DOHH2 (cell line): ENCODE measurements at regions not wholly inside any gene's neighbourhood (a gene's known extent, or its start where the extent isn't known, plus 50 kb on each side); places are given as distances from the start of the nearest gene placed in this dataset.

Experiments
- H3F3A ChIP-seq: fragments of 200-600 bp; sonication (generic), shearing (Covaris generic); 2 replicates; pipeline ENCODE4 v1.6.0; 2016; ENCODE audit warnings: antibody characterized with exemption, mild to moderate bottlenecking; ENCODE audit not compliant: control insufficient read depth, insufficient read depth
- H3K27ac ChIP-seq: fragments of 200-600 bp; sonication (generic); 2 replicates; pipeline ENCODE4 v1.5.1; 2014; ENCODE audit warnings: low read depth, mild to moderate bottlenecking, low read length, moderate library complexity
- H3K27me3 ChIP-seq: fragments of 200-600 bp; sonication (generic); 2 replicates; pipeline ENCODE4 v1.6.1; 2014; ENCODE audit warnings: mild to moderate bottlenecking, low read length, mixed read lengths; ENCODE audit not compliant: control insufficient read depth
- H3K36me3 ChIP-seq: fragments of 200-600 bp; sonication (generic); 2 replicates; pipeline ENCODE4 v1.6.1; 2014; ENCODE audit warnings: mild to moderate bottlenecking, low read length, moderate library complexity, mixed read lengths; ENCODE audit not compliant: control insufficient read depth
- H3K4me1 ChIP-seq: fragments of 200-600 bp; sonication (generic); 2 replicates; pipeline ENCODE4 v1.6.1; 2014; ENCODE audit warnings: mild to moderate bottlenecking, low read length, mixed read lengths; ENCODE audit not compliant: control insufficient read depth
- H3K4me2 ChIP-seq: fragments of 200-600 bp; sonication (generic); 2 replicates; pipeline ENCODE4 v1.6.0; 2014; ENCODE audit warnings: mild to moderate bottlenecking, low read length, moderate library complexity
- H3K4me3 ChIP-seq: fragments of 200-600 bp; sonication (generic); 2 replicates; pipeline ENCODE4 v1.5.1; 2014; ENCODE audit warnings: mild to moderate bottlenecking, low read length, mixed read lengths
- H3K79me2 ChIP-seq: fragments of 200-600 bp; sonication (generic); 2 replicates; pipeline ENCODE4 v1.6.1; 2014; ENCODE audit warnings: mild to moderate bottlenecking, low read length, mixed read lengths; ENCODE audit not compliant: control insufficient read depth
- H3K9me2 ChIP-seq: fragments of 200-600 bp; sonication (generic); replicated peaks from 2 replicates; pipeline ENCODE4 v1.6.1; 2014; ENCODE audit warnings: mild to moderate bottlenecking, low read length, mixed read lengths; ENCODE audit not compliant: control insufficient read depth
- H3K9me3 ChIP-seq: fragments of 200-600 bp; sonication (generic); 2 replicates; pipeline ENCODE4 v1.6.1; 2014; ENCODE audit warnings: antibody characterized with exemption, low read length, mixed read lengths; ENCODE audit not compliant: control insufficient read depth, insufficient read depth
- H4K20me1 ChIP-seq: fragments of 200-600 bp; sonication (generic); 2 replicates; pipeline ENCODE4 v1.6.0; 2014; ENCODE audit warnings: low read depth, mild to moderate bottlenecking, antibody characterized with exemption, low read length, moderate library complexity; ENCODE audit not compliant: control insufficient read depth, insufficient read depth
- CTCF ChIP-seq: fragments of 200-600 bp; sonication (generic); IDR thresholded peaks from one replicate; pipeline ENCODE4 v1.5.1; 2014; ENCODE audit warnings: antibody characterized with exemption, mild to moderate bottlenecking, low read depth, low read length; ENCODE audit not compliant: poor library complexity, severe bottlenecking
- EZH2phosphoT487 ChIP-seq: fragments of 200-600 bp; sonication (generic); IDR thresholded peaks from 2 replicates; pipeline ENCODE4 v1.6.1; 2017; ENCODE audit warnings: borderline replicate concordance, mild to moderate bottlenecking, antibody characterized with exemption, low read length, moderate library complexity, mixed read lengths

- Histone ChIP-seq H3K4me2 (no peak overlapping the region), H3K36me3 (no peaks in the 10 kb centered on the region), H3K4me1 (no peaks in the 10 kb centered on the region), H4K20me1 (no peaks in the 10 kb centered on the region), H3K79me2 (no peaks in the 10 kb centered on the region), H3F3A (no peaks in the 10 kb centered on the region), H3K9me3 (no peaks in the 10 kb centered on the region), H3K27ac (no peak overlapping the region), H3K27me3 (no peaks in the 10 kb centered on the region), H3K4me3 (no peak overlapping the region), H3K9me2 (no peaks in the 10 kb centered on the region)
- TF ChIP-seq EZH2phosphoT487 (no peak), CTCF (no peak)
Measured at GRCh38 chr2:166609183-166609959, 115.3 kb upstream of the SCN7A start.

- H3K27me3 ChIP-seq = no peaks in the 10 kb centered on the region
- H4K20me1 ChIP-seq = no peaks in the 10 kb centered on the region
- no peaks in the 10 kb centered on the region for H3K9me2 ChIP-seq
- H3K27ac ChIP-seq = no peak overlapping the region
- H3K4me2 ChIP-seq = no peak overlapping the region
- TF ChIP-seq CTCF = no peak
- TF ChIP-seq EZH2phosphoT487 = no peak
- H3K36me3 ChIP-seq = no peaks in the 10 kb centered on the region
- no peaks in the 10 kb centered on the region for H3K79me2 ChIP-seq
- H3K4me1 ChIP-seq = no peaks in the 10 kb centered on the region
- H3F3A ChIP-seq = no peaks in the 10 kb centered on the region
- H3K9me3 ChIP-seq = no peaks in the 10 kb centered on the region
- no peak overlapping the region for H3K4me3 ChIP-seq
Measured at GRCh38 chr2:166607880-166608279, 113.8 kb upstream of the SCN7A start.

- H4K20me1 ChIP-seq = no peaks in the 10 kb centered on the region
- no peaks in the 10 kb centered on the region for H3K36me3 ChIP-seq
- no peaks in the 10 kb centered on the region for H3K79me2 ChIP-seq
- no peak overlapping the region for H3K27ac ChIP-seq
- H3K9me3 ChIP-seq = peaks cover 6% of the 10 kb centered on the region; the same call in 1 of the 2 replicates
- H3K27me3 ChIP-seq = no peaks in the 10 kb centered on the region
- no peak for TF ChIP-seq EZH2phosphoT487
- no peak for TF ChIP-seq CTCF
- H3F3A ChIP-seq = no peaks in the 10 kb centered on the region
- no peaks in the 10 kb centered on the region for H3K4me1 ChIP-seq
- no peaks in the 10 kb centered on the region for H3K9me2 ChIP-seq
- H3K4me3 ChIP-seq = no peak overlapping the region
- H3K4me2 ChIP-seq = no peak overlapping the region
Measured at GRCh38 chr2:166593403-166593802, 99.4 kb upstream of the SCN7A start.
